ENCODE measurements at regions not wholly inside any gene's neighbourhood (a gene's known extent, or its start where the extent isn't known, plus 50 kb on each side); places are given as distances from the start of the nearest gene placed in this dataset.
"Not testable (repeated sequence)": the region's sequence is repeated elsewhere in the genome, so short reads cannot be mapped to it uniquely, and the experiment has no call there.

DNA sequence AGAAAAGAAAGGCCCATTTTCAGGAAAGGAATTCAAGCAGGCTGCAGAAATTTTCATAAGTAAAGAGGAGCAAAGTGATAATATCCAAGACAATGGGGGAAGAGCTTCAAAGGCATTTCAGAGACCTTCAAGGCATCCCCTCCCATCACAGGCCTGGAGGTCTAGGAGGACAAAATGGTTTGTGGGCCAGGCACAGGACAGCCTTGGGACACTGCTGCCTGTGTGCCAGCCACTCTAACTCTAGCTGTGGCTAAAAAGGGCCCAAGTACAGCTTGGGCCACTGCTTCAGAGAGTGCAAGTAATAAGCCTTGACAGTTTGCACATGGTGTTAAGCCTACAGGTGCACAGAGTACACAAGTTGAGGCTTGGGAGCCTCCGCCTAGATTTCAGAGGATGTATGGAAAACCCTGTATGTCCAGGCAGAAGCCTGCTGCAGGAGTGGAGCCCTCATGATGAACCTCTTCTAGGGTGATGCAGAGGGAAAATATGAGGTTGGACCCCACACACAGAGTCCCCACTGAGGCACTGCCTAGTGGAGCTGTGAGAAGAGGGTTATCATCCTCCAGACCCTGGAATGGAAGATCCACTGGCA, 51.8 kb upstream of the ZSWIM5 start:
- no peak for DNase-seq

GRCh38 chr1:45259053-45259452, 52.6 kb upstream of the ZSWIM5 start:
- no peak for DNase-seq

DNA sequence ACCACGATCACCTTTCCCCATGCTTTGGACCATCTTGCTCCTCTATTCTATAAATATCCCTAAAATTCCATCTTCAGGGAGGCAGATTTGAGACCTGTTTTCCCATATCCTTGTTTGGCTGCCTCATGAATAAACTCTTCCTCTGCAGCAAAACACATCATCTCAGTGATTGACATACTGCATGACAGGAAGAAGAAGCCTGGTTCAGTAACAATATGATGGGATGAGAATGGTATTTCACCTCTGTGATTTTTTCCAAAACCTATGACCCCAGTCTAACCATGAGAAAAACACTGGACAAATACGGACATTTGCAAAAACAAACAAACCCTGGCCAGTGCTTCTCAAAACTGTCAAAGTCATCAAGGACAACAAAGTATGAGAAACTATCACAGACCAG, 53.8 kb upstream of the ZSWIM5 start:
- DNase-seq = no peak

DNA sequence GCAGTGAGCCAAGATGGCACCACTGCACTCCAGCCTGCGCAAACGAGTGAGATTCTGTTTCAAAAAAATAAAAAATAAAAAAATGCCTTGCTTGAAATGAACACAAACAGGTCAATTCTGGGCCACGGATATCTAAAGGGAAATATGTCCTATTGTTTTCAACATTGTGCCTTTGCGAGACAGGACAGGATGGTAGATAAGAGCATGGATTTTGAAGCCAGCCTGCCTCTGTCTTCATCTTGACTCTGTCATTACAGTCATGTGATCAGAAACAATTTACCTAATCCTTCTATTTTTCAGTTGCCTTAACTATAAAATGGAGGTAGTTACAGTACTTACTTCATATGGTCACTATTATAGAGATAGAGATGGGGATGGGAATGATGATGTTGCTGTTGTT, 56.7 kb upstream of the ZSWIM5 start:
- no peak for DNase-seq

GRCh38 chr1:45265244-45265643, 58.8 kb upstream of the ZSWIM5 start:
- no peak for DNase-seq

- DNase-seq = peak; percentile 30
Measured at GRCh38 chr1:45266151-45266801, 59.9 kb upstream of the ZSWIM5 start.

DNA sequence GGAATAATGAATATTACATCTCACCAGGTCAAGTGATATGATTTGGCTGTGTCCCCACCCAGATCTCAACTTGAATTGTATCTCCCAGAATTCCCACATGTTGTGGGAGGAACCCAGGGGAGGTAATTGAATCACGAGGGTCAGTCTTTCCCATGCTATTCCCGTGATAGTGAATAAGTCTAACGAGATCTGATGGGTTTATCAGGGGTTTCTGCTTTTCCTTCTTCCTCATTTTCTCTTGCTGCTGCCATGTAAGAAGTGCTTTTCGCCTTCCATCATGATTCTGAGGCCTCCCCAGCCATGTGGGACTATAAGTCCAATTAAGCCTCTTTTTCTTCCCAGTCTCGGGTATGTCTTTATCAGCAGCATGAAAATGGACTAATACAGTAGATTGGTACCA, 58.4 kb upstream of the HPDL start:
- DNase-seq = not testable (repeated sequence)

DNA sequence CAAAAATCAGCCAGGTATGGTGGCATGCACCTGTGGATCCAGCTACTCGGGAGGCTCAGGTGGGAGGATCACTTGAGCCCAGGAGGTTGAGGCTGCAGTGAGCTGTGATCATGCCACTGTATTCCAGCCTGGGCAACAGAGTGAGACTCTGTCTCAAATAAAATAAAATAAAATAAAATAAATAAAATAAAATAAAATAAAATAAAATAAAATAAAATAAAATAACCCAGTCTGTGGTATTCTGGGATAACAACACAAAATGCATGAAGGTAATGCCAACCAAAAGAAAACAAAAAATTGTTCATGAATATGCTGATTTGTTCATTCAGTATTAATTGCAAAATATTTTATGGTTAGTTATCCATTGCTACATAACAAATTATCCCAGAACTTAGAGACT, 54.4 kb upstream of the HPDL start:
- not testable (repeated sequence) for DNase-seq

- DNase-seq = peak; percentile 51
Measured at GRCh38 chr1:45272913-45273371, 53.8 kb upstream of the HPDL start.

DNA sequence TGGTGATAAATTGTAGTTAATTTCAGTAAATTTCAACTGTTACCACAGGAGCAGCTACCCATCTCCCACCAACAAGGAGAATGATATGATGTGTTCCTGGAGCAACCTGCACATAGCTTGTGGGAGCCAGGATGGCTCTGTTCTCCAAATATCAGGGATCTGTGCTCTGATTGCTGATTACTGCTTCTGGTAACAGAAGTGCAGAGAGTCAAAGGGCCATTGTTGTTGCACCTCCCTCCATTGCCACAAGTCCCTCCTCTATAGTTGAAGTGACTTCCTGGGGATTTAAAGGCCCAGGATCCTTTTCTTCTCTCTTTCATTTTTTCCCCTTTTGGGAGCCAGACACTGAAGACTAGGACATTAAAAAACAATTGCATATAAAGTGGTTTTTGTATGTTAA, 51.6 kb upstream of the HPDL start:
- DNase-seq = no peak
